T-helper 22 cell (primary cell): ENCODE measurements at regions not wholly inside any gene's neighbourhood (a gene's known extent, or its start where the extent isn't known, plus 50 kb on each side); places are given as distances from the start of the nearest gene placed in this dataset.

Source experiments
- DNase-seq: peaks from one replicate; pipeline ENCODE4 v3.0.0-alpha.2; 2020; ENCODE audit warnings: low read depth

- DNase-seq: no peak
Observed at GRCh38 chr13:26456650-26457049, 100.8 kb upstream of the WASF3 start.

DNA sequence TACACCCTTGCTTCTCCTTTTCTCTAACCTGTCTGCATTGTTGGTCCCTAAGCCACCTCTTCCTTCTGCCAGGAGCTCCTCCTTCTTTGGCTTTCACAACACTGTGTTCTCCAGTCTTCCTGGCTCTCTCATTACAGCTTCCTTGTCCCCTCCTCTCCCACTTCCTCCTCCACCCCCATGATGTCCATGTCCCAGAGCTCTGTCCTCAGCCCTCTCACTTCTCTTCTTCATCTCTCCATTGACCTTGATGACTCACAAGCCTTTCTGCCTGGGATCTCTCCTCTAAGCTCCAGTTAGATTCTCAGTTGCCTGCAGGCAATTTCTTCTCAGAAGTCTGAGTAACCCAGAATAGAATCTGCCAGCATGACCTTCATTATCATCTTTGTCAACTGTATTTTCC lies 100.3 kb upstream of the WASF3 start:
- DNase-seq: no peak

GRCh38 chr13:26458196-26458749 lies 99.2 kb upstream of the WASF3 start:
- DNase-seq: no peak

GRCh38 chr13:26459276-26460131 lies 98.0 kb upstream of the WASF3 start:
- DNase-seq: no peak

DNA sequence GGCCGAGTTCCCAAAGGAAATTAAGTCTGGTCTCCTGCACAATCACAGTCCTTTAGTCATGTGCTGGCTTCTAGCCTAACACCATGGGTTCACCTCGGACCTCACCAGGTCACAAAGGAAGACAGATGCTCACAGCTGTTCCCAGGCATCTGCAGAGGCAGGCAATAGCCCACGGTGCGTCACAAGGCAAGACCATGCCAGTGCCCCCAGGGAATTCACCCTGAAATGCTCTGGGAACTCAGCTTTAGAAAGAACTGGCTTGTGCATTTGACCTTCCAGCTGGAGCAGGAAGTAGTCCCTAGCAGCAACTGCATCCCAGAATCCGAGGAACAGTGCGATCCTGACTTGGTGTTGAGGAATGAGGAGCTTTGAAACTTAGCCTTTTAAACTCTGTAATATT lies 96.8 kb upstream of the WASF3 start:
- DNase-seq: no peak

DNA sequence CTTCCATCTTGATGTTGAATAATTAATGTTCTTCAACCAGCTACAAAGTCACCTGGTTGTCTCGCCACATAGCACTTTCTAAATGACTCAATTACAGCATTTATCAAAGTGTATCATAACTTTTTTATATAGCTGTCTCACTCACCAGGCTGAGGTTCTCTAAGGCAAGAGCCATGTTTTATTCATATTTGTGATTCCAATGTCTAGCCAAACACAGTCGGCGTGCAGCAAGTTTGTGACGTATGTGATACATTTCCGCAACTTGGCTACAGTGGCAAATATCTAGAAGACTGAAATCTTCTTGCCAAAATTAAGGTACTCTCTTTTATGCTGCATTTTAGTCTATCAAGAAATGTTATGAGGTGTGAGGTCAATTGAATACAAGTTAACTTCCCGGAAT lies 94.2 kb upstream of the WASF3 start:
- no peak for DNase-seq

- DNase-seq: no peak
Observed at GRCh38 chr13:26463848-26464247, 93.6 kb upstream of the WASF3 start.

GRCh38 chr13:26465514-26465913 lies 92.0 kb upstream of the WASF3 start:
- no peak for DNase-seq

- no peak for DNase-seq
Observed at GRCh38 chr13:26465954-26466353, 91.5 kb upstream of the WASF3 start.

GRCh38 chr13:26468265-26468801 lies 89.2 kb upstream of the WASF3 start:
- DNase-seq: no peak

- no peak for DNase-seq
Observed at GRCh38 chr13:26469602-26470001, 87.9 kb upstream of the WASF3 start.

- no peak for DNase-seq
Observed at GRCh38 chr13:26471807-26472206, 85.7 kb upstream of the WASF3 start.

DNA sequence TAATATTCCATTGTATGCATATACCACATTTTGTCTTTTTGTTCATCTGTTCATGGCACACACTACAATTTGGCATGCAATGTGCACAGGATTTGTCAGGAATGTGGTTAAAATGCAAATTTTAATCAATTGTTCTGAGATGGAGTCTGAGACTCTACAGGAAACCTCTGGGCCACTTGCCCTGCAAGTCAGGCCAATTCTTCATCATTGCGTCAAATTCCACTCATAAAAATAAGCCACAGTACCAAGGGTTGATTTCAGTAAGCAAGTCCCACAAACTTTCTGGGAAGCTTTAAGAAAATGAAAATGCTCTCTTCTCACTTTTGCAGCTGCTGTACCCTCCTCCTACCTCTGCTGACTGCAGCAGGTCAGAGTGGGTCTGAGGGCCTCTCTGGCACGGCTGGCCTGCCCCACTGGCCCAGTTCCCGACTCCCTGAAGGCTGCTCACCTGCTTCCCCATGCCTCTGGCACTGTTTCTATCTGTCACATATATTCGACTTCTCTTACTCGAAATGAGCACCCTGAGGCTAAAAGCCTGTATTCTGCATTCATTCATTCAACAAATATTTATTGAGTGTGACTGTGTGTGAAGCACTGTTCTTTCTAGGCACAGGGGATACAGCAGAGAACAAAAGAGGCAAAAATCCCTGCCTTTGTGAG lies 83.8 kb upstream of the WASF3 start:
- DNase-seq: no peak

DNA sequence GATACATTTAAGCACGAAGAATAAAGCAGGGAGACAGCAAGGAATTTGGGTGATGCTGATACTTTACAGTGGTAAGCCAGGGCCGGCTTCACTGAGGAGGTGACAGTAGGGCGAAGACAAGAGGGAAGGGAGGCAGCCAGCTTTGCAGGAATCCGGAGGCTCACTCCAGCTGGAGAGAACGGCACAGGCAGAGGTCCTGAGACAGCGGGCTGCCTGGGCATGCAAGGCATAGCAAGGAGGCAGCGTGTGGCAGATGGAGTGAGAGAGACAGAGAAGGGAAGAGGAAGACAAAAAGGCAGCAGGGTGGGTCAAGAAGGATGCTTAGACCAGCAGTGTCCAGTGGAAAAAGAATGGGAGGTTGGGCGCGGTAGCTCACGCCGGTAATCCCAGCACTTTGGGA lies 83.2 kb upstream of the WASF3 start:
- DNase-seq: no peak

DNA sequence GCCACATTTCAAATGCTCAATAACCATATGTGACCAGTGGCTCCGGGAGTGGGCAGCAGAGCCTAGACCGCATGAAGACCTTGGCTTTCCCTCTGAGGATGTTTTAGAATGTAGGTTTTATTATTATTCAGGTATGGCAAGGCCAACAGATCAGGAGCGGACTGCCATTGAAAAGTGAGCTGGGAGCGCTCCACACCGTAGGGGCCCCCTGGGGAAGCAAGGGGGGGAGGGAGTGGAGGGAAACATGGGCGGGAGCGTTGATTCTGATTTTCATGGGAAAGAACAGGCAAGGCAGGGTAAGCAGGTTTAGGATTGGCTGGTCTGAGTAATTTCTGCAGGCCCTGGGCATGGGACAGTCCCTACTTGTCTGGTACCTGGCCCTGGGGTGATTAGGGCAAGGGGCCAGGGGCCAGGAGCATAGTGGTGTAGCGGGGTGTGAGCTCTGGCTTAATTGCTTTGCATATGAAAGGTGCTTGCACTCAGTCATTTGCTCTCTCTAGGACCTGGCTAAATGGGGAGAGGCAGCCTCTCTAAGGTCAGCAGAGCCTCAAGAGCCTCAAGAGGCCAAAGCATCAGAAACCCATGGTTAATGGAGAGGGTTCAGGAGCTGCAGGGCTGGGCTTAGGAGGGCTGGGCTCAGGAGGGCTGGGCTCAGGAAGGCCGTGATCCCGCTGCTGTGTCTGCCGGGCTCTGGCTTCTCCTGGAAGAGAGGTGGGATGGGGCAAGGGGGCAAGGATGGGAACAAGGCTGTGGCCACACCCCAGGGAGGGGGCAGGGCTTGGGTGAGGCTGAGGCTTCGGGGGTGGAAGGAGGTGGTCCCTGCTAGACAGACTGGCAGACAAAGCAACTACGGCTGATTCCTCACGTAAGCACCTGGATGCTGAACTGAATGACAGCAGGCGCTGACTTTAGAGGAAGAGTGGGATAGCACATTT lies 82.0 kb upstream of the WASF3 start:
- no peak for DNase-seq

- no peak for DNase-seq
Observed at GRCh38 chr13:26476111-26476781, 81.2 kb upstream of the WASF3 start.

DNA sequence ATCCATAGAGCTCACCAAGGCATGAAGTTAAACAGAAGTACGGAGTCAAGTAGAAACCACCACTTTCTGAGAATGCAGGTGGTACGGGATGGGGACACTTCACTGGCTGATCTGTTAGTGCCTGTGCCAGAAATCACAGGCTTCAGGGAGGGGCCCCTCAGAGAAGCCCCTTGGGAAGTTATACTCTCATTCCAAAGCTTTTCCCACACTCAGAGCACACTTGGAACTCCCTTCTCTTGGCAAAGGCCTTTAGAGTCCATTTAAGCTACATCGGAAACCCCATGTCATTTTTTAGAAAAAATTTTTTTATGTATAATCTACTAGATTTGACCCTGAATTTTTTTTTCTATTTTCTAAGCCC lies 80.7 kb upstream of the WASF3 start:
- DNase-seq: no peak

- no peak for DNase-seq
Observed at GRCh38 chr13:26477681-26478080, 79.8 kb upstream of the WASF3 start.

DNA sequence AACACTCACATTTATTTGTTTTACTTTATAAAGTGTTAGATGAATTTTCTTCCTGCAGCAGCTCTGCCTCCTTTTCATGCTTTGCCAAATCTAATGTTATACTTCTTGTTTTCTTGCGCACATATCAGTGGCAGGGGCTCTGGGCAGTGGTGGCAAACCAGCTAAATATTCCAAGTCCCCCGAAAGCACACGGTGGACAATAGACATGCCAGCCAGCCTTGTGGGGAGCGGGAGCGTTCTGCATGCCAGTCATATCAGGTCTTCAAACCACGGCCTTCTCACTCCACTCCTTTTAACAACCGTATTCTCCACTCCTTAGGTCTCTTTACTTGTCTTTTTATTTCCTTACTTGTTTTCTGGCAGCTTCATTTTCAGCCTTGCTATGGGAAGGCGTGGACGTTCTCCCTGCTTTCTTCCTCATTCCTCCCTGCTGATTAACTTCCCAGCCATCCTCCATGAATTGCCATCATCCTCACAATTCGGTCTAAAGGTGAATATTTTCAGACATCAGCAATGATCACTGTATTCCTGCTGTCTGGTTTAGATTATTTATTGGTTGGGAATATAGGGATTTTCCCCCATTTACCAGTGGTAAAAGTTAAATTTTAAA lies 77.1 kb upstream of the WASF3 start:
- no peak for DNase-seq

- peak; percentile 31 for DNase-seq
Observed at GRCh38 chr13:26482451-26483197, 74.9 kb upstream of the WASF3 start.
